ENCODE measurements at regions not wholly inside any gene's neighbourhood (a gene's known extent, or its start where the extent isn't known, plus 50 kb on each side); places are given as distances from the start of the nearest gene placed in this dataset.

DNA sequence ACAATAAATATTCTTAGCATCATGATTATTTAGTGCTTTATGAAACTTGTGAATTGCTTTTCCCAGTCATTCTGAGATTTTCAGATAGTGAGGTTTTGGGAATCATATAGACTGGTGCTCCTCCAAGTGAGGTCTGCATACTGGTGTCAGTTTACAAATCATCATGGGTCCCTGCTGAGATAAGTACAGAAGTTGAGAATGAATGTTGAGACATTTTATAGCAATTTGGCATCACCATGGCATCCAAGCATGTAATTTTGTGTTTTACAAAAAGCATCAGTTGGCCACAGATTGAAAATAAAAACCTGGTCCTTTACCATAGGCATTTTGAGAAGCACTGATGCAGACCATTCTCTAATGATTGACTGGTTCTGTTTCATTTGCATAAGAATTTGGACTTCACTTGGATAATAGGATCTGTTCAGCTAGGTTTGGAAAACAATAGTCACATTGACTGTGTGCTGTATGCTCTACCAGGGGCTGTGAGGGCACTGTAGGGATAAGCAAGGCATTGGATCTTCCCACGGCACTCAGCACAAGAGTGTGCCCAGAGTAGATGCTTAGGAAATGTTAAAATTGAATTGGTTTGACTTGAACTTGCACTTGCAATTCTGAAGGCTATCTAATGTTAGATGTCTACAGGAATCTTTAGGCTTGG is 79.0 kb upstream of the JUN start:
- DNase-seq (ENCODE audit: low read depth in 3 of 3, low spot score in 1 of 3) = no peak

DNA sequence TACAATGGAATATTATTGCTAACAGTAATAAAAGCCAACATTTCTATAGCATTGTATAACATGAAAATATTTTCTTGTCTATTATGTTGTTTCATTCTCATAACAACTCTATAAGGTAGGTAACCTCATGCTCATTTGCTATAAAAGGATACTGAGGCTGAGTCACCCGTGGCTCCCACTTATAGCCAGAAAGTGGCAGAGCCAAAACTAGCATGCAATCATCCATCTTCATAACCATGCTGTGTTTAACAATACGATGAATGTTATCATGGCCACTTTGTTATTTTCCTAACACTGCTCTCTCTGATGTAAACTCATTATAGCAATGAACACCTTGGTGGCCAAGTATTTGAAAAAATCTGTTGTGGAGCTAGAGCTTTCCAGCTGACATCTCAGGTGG is 80.8 kb upstream of the JUN start:
- no peak for DNase-seq (ENCODE audit: low read depth in 3 of 3, low spot score in 1 of 3)

DNA sequence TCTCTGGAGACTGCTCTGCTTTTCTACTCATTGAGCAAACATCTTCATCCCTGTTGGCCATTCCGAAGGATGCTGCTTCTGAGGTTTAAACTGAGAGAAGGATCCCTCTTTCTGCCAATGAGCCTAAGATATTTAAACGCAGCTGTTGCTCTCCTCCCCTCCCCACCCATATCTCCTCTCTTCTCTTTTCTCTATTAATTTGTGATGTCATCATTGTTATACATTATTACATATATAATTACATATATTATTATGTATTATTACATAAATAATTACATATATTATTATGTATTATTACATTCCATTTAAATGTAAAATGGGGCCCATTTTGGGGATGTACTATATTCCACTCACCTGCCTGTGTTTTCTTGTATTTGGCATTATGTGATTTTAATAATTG is 82.7 kb upstream of the JUN start:
- no peak for DNase-seq (ENCODE audit: low read depth in 3 of 3, low spot score in 1 of 3)

DNA sequence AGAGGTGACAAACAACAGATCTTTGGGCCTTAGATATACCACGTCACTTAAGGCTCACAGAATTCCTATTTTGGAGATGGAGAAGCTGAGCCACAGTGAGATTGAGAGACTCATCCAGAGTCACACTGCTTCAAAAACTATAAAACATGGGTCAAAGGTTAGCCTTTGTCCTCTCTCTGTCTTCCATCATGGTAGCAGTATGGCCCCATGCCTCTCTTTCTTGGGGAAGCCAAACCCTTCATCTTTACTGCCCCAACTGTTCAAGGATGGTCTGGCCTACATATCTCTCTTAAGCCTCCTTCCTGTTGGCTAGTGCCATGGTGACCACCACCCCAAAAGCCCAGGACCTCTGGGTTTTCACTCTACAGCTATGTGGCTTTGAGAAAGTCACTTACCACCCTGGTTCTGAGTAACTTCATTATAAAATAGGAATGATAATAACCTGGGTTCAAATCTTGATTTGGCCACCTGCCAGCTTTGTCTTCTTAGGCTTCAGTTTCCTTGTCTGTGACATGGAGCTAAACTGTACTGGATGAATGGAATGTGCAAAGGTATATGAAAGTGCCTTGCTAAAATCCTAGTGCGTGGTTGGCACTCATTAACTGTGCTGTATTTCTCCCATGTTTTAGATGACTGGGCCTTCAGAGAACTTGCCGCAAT is 85.9 kb upstream of the JUN start:
- DNase-seq (ENCODE audit: low read depth in 3 of 3, low spot score in 1 of 3) = no peak

DNA sequence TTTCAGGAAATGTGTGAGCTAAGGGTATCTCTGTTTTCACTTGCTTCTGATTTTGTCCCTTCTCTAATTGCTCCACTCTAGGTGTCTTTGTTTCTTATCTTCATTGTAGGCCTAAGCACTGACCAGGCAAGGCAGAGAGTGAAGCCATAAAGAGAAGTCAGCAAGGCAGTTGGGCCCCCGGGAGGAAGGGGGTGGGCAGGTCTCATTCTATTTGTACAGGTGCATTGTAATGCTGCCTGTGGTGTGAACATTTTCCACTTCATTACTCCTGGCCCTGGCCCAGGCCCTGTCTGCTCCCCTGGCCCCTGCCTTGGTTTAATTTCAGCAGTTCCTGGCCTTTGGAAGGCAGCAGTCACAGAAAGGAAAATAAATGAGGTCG is 86.4 kb upstream of the JUN start:
- DNase-seq (ENCODE audit: low read depth in 3 of 3, low spot score in 1 of 3) = no peak

DNA sequence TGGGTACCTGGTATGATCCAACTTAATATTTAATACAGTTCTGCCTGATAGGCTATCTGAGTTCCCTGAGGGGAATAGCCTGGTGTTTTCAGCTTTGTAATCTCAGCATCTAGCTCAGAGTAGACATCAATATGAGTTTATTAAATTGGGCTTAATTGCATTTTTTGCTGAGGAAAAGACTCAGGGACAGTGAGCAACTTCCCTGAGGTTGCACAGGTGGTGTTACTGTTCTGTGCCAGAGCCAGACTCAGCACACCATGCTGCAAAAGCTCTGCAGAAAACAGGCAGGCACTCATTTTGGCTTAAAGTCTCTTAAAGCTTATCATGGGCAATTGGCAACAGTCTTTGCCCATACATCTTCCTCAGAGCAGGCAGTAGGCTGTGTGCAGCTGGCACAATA is 90.5 kb upstream of the JUN start:
- no peak for DNase-seq (ENCODE audit: low read depth in 3 of 3, low spot score in 1 of 3)

DNA sequence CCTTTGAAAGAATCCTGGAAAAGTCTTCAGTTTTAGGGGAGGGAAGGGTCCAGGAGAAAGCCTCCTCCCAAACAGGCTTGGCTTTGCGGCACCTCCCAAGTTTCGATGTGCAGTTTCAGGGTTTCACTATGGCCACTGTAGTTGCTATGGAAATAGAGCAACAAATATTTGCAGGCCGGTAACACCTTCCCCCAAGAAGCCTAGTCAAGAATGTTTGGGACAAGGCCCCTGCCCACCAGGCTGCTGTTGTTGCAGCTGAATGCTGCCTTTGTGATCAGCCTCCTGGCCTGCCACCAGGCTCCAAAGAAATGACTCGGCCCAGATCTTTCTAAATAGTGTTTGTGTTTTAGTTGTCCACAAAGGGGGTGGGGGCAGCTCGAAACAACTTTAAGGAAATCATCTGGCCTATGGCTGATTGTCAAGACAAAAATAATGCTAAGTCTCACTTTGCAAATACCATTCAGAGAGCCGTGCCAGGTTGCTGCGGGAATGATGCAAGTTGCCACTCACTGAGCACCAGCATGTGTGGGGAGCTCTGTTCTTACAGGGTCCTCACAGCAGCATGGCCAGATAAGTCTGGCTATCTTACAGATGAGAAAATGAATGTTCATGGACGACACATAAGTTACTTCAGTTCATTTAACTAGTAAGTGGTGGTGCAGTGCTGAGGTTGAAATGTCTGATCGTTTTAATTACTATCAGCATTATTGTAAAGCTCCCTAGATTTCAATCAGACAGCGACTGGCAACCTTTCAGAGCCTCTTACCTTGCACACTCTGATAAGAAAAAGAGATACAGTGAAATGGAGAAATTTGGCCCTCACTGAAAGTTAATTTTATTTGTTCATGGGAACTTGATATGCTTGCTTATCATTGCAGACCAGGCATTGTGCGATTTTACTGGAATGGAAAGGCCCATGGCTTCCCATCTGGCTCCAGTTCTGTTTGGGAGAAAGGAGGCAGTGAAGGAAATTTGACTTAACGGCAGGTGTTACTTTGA is 91.2 kb upstream of the JUN start:
- no peak for DNase-seq (ENCODE audit: low read depth in 3 of 3, low spot score in 1 of 3)

DNA sequence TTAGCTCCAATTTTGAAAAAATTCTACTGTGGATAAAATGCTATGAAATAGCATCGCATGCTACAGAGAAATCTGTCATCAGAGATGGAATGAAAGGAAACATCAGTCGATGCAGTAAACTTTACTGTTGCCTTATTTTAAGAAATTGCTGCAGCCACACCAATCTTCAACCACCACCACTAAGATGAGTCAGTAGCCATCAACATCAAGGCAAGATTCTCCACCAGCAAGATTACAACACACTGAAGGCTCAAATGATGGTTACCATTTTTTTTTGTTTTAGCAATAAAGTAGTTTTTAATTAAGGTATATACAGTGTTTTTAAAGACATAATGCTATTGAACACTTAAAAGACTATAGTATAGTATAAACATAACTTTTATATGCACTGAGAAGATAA is 95.6 kb upstream of the JUN start:
- DNase-seq (ENCODE audit: low read depth in 3 of 3, low spot score in 1 of 3) = no peak

DNA sequence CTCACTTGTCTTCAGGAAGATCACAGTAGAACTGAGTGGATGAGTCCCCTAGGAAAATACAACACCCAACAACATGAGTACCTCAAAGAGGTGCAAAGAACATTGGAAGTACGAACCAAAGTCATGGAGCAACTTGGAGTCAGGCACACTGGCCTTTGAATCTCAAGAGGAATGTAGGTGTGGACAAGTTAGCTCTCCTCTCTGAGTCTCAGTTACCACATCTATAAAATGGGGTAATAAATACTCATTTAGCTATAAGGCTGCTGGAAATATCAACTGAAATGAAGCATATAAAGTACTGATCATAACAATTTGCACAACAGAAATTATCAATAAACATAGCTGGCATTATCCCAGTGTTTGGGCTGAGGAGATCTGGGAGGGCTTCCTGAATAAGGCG is 96.7 kb upstream of the JUN start:
- DNase-seq (ENCODE audit: low read depth in 3 of 3, low spot score in 1 of 3) = no peak

DNA sequence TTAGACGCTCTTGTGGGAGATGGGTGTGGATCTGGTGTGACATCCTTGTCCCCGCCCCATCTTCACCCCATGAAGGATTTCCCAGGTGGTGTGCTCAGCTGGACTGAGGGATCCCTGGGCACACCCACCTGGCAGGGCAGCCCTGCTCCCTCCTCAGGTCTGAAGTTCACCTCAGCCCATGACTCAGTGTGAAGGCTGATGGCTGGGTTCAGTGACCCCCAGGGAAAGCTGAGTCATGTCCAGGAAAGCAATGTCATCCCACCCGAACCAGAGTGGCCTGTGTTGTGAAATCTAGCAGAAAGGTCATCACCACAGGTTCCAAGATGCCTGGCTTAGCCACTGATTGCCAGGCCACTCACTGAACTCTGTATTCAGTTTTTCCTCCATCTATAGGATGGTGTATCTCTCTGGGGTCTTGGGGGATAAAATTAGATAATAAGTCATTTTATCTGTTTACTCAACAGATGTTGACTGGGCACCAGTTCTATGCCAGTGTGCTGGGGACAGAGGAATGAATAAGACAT is 97.7 kb upstream of the JUN start:
- no peak for DNase-seq (ENCODE audit: low read depth in 3 of 3, low spot score in 1 of 3)

DNA sequence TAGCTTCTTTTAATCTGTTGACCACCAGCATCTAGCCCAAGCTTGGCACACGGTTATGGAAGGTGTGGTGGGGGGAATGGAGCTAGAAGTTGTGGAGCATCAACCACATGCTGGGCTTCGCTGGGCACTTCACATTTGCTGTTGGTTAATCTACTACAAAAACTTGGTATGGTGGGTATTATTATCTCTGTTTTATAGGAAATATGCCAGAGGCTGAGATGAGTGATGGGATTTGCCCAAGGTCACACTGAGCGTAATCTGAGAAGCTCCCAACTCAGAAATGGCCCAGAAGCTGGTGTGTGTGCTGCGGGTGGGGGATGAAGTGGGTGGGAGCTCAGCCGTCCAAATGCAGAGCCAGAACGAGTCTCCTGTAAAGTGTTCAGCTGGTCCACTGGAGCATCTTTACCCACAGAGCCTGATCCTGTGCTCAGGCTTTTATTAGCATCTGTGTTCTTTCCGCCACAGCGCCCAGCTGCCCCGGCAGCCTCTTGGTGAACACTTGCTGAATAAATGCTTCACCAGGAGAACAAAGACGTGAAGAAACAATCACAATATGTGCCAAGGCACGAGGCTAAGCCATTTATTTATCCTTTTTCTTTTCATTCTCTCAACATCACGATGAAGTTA is 98.6 kb upstream of the JUN start:
- no peak for DNase-seq (ENCODE audit: low read depth in 3 of 3, low spot score in 1 of 3)

DNA sequence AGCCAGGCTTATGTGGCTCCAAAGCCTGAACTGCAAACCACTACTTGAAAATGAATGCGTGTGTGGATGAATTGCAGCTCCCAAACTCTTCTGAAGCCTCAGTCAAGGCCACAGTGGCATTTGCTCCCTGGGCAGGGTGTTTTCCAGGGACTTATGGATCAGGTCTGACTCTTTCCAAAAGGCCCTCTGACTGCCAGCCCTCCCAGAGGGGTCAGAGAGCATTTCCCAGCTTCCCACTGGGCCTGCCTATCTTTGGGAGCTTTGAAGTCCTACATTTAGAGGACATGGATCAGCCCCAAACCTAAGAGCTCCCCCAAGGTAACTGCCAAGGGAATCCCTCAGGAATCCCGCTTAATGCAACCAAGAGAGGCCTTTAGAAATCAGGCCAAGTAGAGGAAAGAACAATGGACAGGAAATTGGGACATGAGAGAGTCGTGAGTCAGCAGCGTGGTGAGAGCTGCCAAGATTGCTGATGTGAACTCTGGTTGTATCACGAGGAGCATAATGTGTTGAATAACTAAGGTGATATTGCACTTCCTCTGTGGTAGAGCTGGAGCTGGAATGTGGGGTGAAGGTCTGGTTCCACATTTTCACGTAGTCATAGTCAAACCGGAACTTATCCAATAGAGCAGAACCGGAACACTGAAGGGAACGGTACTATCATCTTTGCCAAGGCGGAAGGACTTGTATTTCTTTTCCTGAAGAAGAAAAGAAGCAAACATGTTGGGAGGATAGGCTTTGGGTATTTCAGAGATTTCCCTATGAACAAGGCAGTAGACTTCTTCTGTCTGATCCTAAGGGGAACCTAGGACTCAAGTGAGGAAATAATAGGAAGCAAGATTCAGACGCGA is 99.4 kb upstream of the JUN start:
- no peak for DNase-seq (ENCODE audit: low read depth in 3 of 3, low spot score in 1 of 3)

DNA sequence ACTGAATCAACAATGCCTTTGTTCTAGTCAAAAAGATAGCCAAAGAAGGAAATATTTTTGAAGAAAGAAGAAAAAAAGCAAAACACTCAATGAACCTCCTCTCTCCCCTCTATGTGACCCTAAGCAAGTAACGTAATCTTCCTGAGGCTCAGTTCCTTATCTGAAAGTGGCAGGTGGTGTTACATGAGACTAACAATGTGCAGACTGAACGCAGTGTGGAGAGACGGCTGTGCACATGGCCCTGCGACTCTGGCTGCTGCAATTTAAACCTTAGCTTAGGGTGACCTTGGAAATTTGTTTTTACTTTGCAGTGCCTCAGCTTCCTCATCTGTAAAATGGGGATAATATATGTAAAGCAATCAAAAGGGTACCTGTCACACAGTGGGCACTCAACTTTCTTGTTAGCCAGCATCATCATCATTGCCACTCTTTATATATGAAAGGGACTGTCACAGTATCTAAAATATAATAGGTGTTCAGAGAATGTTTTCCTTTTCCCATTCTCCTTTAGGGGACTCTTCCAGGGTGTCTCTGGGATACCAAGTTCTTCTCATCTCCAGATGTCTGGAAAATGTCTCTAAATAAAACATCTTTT is 100.1 kb upstream of the JUN start:
- no peak for DNase-seq (ENCODE audit: low read depth in 3 of 3, low spot score in 1 of 3)

DNA sequence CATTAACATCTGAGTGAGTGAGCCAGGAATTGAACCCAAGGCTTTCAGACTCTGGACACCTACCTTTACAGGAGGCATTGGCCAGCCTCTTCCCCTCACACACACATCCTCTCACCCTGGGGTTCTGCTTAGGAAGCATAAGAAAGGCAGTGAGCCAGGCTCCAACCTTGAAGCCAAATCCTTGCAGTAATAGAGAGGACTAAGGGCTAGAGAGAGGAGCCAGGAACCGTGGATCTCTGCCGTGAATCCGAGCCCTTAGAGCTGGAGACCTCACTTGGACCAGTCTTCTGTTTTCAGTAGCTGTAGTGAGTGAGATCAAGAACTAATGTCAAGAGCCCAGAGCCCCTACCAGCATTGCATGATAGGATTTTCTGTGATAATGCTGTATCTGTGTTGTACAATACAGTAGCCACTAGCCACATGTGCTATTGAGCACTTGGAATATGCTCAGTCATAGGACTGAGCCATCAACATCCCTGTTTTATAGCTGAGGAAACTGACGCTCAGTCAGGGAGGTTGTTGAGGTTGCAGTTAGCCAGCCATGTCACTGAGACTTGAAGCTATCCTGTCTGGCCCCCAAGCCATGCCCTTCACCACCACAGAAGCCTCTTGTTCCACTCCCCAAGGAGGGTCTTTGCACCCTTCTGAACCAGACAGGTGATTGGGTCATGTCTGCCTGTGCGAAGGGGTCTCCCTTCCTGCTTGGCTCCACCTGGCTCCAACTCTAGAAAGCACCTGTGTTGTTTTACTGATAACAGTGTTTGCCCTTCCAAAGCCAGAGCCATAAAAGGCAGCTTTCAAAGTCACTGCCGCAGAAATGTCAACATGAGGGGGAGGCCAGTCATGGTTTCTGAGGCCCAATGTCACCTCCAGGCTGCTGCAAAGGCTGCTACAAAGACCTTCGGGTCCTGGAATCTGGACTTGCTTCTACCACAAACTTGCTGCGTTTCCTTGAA is 101.1 kb upstream of the JUN start:
- no peak for DNase-seq (ENCODE audit: low read depth in 3 of 3, low spot score in 1 of 3)

DNA sequence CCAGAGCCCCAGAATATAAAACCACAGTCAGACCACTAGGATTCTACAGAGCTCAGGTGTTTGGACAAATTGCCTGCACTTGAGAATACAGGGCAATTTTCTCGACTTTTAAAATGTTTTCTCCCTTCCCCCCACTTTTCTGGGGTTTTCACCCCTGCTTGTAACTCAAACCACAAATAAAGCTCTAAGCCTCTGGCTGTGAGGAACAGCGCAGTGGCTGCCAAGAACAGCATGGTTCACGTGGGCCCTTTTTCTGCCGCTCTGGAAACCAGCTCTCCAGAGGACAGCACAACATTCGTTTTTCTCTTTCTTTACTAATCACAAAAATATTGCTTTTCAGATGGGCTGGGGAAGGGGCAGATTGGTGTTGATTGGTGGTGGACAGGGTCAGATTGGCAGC is 102.2 kb upstream of the JUN start:
- no peak for DNase-seq (ENCODE audit: low read depth in 3 of 3, low spot score in 1 of 3)

DNA sequence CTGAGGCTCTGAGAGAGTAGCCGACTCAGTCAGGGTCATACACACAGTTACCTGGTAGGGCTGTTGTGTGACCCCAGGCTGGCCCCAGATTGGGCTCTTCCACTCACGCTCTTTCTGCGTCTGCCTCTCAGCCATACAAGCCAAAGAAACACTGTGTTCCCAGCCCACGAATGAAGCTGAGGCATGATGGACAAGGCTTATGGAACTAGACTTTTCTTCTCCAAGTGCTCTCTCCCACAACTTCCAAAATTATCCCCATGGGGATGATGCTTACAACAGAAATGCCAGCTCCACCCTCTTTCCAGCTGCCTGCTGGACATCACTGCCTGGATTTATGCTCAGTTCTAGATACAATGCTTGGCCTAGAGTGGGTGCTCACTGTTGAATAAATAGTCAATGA is 102.8 kb upstream of the JUN start:
- DNase-seq (ENCODE audit: low read depth in 3 of 3, low spot score in 1 of 3) = no peak

DNA sequence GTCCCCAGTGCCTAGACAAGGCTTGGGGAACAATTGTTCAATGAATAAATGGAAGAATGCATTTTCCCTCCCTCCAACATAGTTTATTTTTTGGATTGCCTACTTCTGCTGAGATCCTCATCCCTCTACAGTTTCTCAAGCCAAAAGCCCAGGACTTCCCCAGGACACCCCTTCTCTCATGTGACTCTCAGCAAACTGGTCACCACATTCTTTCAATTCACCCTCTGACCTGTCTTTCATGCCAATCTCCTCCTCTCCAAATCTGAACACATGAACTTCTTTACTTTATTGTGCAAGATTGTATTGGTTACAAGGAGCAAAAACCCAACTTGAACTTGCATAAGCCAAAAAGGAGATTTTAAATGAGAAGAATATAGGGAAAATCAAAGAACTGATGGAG is 103.2 kb upstream of the JUN start:
- no peak for DNase-seq (ENCODE audit: low read depth in 3 of 3, low spot score in 1 of 3)

DNA sequence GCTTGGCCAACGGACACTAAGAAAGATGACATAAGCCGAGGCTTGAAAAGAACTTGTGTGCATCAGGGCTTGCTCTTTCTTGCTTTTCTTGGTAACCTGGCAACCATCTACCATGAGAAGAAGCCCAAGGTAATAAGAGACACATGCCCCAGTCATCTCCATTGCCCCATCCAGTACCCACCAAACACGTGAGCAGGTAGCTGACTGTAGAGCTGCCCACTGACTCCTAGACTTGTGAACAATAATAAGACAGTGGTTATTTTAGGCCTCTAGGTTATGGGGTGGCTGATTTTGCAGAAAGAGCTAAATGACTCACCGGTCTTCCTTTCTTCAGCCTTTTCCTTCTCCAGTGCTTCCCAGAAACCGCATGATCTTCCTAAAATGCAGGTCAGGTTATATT is 105.0 kb upstream of the JUN start:
- no peak for DNase-seq (ENCODE audit: low read depth in 3 of 3, low spot score in 1 of 3)

DNA sequence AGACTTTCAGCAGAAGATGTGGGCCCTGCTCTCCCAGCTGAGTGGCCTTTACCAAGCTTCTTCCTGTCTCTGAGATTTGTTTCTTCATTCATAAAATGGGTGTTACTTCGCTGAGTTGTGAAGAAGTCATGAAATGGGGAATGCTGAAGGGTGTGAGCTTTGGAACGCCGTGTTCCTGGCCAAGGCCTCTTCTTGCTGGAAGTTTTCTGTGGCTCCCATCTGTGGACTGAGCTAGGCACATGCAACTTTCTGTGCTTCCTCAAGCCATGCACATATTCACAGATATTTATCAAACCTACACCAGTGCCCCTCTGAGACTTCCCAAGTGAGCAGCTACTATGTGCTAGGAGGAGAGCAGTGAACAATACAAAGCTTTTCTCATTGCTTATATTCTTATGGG is 106.3 kb upstream of the JUN start:
- DNase-seq (ENCODE audit: low read depth in 3 of 3, low spot score in 1 of 3) = no peak
